ENCODE measurements at regions not wholly inside any gene's neighbourhood (a gene's known extent, or its start where the extent isn't known, plus 50 kb on each side); places are given as distances from the start of the nearest gene placed in this dataset.
A peak's percentile ranks its signal among the peaks of the same experiment; 100 is the strongest.

- TF ChIP-seq EP300 (IDR thresholded peaks at IDR 0.05) = no peak
- Histone ChIP-seq H3K27ac (no peak overlapping the region), H3K9me3 (no peaks in the 10 kb centered on the region), H3K36me3 (no peaks in the 10 kb centered on the region), H3K4me3 (no peak overlapping the region), H3K4me1 (peaks cover 0 to 12% (median 6%) of the 10 kb centered on the region in 4 donors), H3K27me3 (no peaks in the 10 kb centered on the region)
- 79 to 93% methylated on average over 1 of the region's 1 CpG for WGBS, 2 donors
- DNase-seq (no peak), ATAC-seq (ENCODE audit: low FRiP score in 2 of 2) (no peak)
Measured at GRCh38 chr5:68405026-68405684, 189.6 kb downstream of the PIK3R1 start.

GRCh38 chr5:68405784-68406743, 190.5 kb downstream of the PIK3R1 start:
- no peaks in the 10 kb centered on the region for H3K36me3 ChIP-seq
- H3K27me3 ChIP-seq = no peaks in the 10 kb centered on the region
- H3K27ac ChIP-seq = no peak overlapping the region
- ATAC-seq (ENCODE audit: low FRiP score in 2 of 2) (no peak), DNase-seq (no peak)
- no peak for TF ChIP-seq EP300 (IDR thresholded peaks at IDR 0.05)
- no peak for TF ChIP-seq POLR2A (IDR thresholded peaks at IDR 0.05)
- TF ChIP-seq POLR2AphosphoS5 (IDR thresholded peaks at IDR 0.05) = no peak
- no peak for TF ChIP-seq CTCF (IDR thresholded peaks at IDR 0.05)
- WGBS, 2 donors = 60 to 69% methylated on average over 4 of the region's 4 CpGs
- H3K4me3 ChIP-seq = no peak overlapping the region
- H3K4me1 ChIP-seq = peaks cover 0 to 12% (median 6%) of the 10 kb centered on the region in 4 donors
- H3K9me3 ChIP-seq = no peaks in the 10 kb centered on the region

- H3K9me3 ChIP-seq = no peaks in the 10 kb centered on the region
- peak overlapping the region in 1 of 4 donors; percentile 32 for H3K27ac ChIP-seq
- H3K27me3 ChIP-seq = no peaks in the 10 kb centered on the region
- DNase-seq (peak in 1 of 2 donors; percentile 24), ATAC-seq (ENCODE audit: low FRiP score in 2 of 2) (peak in 1 of 2 donors; percentile 35)
- 28 to 41% methylated on average over 8 of the region's 8 CpGs for WGBS, 2 donors
- H3K4me1 ChIP-seq = peaks cover 0 to 12% (median 6%) of the 10 kb centered on the region in 4 donors
- H3K36me3 ChIP-seq = no peaks in the 10 kb centered on the region
- H3K4me3 ChIP-seq = no peak overlapping the region
- no peak for TF ChIP-seq POLR2A (IDR thresholded peaks at IDR 0.05)
- TF ChIP-seq EP300 (IDR thresholded peaks at IDR 0.05) = no peak
- TF ChIP-seq POLR2AphosphoS5 (IDR thresholded peaks at IDR 0.05) = no peak
- TF ChIP-seq CTCF (IDR thresholded peaks at IDR 0.05) = no peak
Measured at GRCh38 chr5:68406767-68407241, 191.2 kb downstream of the PIK3R1 start.

- Histone ChIP-seq H3K9me3 (no peaks in the 10 kb centered on the region), H3K4me3 (no peak overlapping the region), H3K27me3 (no peaks in the 10 kb centered on the region), H3K36me3 (no peaks in the 10 kb centered on the region), H3K27ac (no peak overlapping the region), H3K4me1 (peaks cover 0 to 12% (median 6%) of the 10 kb centered on the region in 4 donors)
- ATAC-seq (ENCODE audit: low FRiP score in 2 of 2) (no peak), DNase-seq (no peak)
- WGBS, 2 donors = 54 to 62% methylated on average over 6 of the region's 6 CpGs
- no peak for TF ChIP-seq POLR2A (IDR thresholded peaks at IDR 0.05)
- TF ChIP-seq EP300 (IDR thresholded peaks at IDR 0.05) = no peak
- no peak for TF ChIP-seq CTCF (IDR thresholded peaks at IDR 0.05)
- no peak for TF ChIP-seq POLR2AphosphoS5 (IDR thresholded peaks at IDR 0.05)
Measured at GRCh38 chr5:68407311-68408239, 192.0 kb downstream of the PIK3R1 start.

All from upper lobe of left lung (tissue), 6 donors.